Gastroesophageal sphincter (tissue), 3 donors: ENCODE measurements at regions not wholly inside any gene's neighbourhood (a gene's known extent, or its start where the extent isn't known, plus 50 kb on each side); places are given as distances from the start of the nearest gene placed in this dataset.

Experiments
- EP300 ChIP-seq: sonication (generic); formaldehyde crosslinking; IDR thresholded peaks from one replicate; pipeline ENCODE4 v1.6.1; 2017; ENCODE audit warnings: antibody characterized with exemption, mild to moderate bottlenecking
- POLR2A ChIP-seq, 2 donors: fragments of 450-650 bp; IDR thresholded peaks; one replicate each; pipeline ENCODE4 v1.6.1; 2017; ENCODE audit warnings: antibody characterized with exemption in 2 of 2, mild to moderate bottlenecking in 2 of 2, moderate library complexity in 1 of 2
- TF ChIP-seq, protein P1 (sequence below), 4 experiments: fragments of 200-600 bp in 2 of 4; fragments of 450-650 bp in 2 of 4; sonication (generic) in 1 of 4; IDR thresholded peaks; one replicate each; pipeline ENCODE4 v1.5.1; 2017 to 2019; ENCODE audit warnings: antibody characterized with exemption in 4 of 4, mild to moderate bottlenecking in 2 of 4, moderate library complexity in 2 of 4

DNA sequence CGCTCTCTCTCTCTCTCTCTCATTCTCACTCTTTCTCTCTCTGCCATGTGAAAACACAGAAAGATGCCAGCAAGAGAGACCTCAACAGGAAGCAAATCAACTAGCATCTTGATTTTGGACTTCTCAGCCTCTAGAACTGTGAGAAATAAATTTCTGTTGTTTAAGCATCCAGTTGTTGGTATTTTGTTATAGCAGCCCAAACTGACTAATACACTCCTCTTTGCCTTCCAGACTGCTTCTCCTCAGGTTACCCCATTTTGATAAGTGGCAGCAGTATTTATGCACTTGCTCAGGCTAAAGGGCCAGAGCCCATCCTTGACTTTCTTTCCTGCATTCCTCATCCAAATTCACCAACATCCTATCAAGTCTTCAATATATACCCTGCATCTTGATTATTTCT, 76.6 kb upstream of the NANOGP8 start:
- TF ChIP-seq, protein P1, sequence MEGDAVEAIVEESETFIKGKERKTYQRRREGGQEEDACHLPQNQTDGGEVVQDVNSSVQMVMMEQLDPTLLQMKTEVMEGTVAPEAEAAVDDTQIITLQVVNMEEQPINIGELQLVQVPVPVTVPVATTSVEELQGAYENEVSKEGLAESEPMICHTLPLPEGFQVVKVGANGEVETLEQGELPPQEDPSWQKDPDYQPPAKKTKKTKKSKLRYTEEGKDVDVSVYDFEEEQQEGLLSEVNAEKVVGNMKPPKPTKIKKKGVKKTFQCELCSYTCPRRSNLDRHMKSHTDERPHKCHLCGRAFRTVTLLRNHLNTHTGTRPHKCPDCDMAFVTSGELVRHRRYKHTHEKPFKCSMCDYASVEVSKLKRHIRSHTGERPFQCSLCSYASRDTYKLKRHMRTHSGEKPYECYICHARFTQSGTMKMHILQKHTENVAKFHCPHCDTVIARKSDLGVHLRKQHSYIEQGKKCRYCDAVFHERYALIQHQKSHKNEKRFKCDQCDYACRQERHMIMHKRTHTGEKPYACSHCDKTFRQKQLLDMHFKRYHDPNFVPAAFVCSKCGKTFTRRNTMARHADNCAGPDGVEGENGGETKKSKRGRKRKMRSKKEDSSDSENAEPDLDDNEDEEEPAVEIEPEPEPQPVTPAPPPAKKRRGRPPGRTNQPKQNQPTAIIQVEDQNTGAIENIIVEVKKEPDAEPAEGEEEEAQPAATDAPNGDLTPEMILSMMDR (IDR thresholded peaks at IDR 0.05): no peak
- TF ChIP-seq POLR2A (IDR thresholded peaks at IDR 0.05): no peak
- TF ChIP-seq EP300: no peak
